CD4-positive, alpha-beta T cell treated with Interleukin-17A for 1 hour (primary cell): ENCODE measurements at regions not wholly inside any gene's neighbourhood (a gene's known extent, or its start where the extent isn't known, plus 50 kb on each side); places are given as distances from the start of the nearest gene placed in this dataset.

Source experiments
- DNase-seq: peaks from one replicate; pipeline ENCODE4 v3.0.0-alpha.2; 2020

DNA sequence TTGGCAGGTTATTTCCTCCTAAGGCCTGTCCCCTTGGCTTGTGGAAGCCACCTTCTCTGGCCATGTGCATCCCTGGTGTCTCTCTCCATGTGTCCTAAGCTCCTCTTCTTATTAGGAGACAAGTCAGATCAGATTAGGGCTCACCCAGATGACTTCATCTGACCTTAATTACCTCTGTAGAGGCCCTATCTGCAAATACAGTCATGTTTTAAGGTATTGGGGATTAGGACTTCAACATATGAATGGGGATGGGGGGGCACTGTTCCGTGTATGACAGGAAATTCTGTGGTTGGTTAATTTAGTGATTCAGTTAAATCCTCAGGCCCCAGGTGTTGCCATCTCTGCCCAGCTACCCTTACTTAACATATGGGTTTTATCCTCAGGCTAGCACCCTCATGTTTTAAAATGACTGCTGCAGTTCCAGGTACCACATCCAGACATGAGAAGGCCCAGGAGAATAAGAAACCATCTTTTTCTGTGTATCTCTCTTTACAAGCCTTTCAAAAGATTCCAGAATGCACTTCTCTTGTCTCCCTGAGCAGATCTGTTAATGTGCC lies 51.9 kb upstream of the RAI14 start:
- DNase-seq = no peak

- no peak for DNase-seq
Measured at GRCh38 chr5:34606101-34606500, 50.0 kb upstream of the RAI14 start.
